ENCODE measurements at regions not wholly inside any gene's neighbourhood (a gene's known extent, or its start where the extent isn't known, plus 50 kb on each side); places are given as distances from the start of the nearest gene placed in this dataset.

GRCh38 chr4:71194454-71194853 is 144.4 kb upstream of the SLC4A4 start:
- H2AFZ ChIP-seq (ENCODE audit: low read depth, low read length) = no peak overlapping the region
- no peaks in the 10 kb centered on the region for H3K9me1 ChIP-seq (replicated peaks; ENCODE audit: control insufficient read depth, extremely low read depth, insufficient read depth, low read length)
- CTCF ChIA-PET = interaction anchor here (1.5 kb wide), 2 partner anchors 10 to 11 kb away, joined by 4 to 5 read pairs; no protein-coding TSS in a partner anchor
- intact Hi-C loops (cut with micrococcal nuclease) (no loop called here), dilution Hi-C loops (cut with MboI; ENCODE audit: extremely low pct_ligation_motif_present, low sequenced_read_pairs) (no loop called here)
- peaks cover 5 to 16% of the 10 kb centered on the region in 2 experiments for H3K27me3 ChIP-seq (ENCODE audit: control insufficient read depth in 2 of 2, insufficient read depth in 2 of 2, low read length in 2 of 2)
- no peak for TF ChIP-seq EZH2 (IDR thresholded peaks at IDR 0.05; ENCODE audit: borderline replicate concordance, low read depth, low read length, severe bottlenecking)
- no peak for TF ChIP-seq MAX (IDR thresholded peaks at IDR 0.05; ENCODE audit: insufficient read depth, insufficient read length)
- no peak for TF ChIP-seq CTCF (IDR thresholded peaks at IDR 0.05; ENCODE audit: extremely low read depth in 1 of 2, insufficient read depth in 1 of 2, low read depth in 1 of 2, low read length in 2 of 2)
- no peak for TF ChIP-seq GATA2 (IDR thresholded peaks at IDR 0.05; ENCODE audit: insufficient read depth, insufficient read length, low read depth, low read length)
- TF ChIP-seq MYC (IDR thresholded peaks at IDR 0.05; ENCODE audit: low read depth, low read length) = no peak
- TF ChIP-seq FOS (IDR thresholded peaks at IDR 0.05; ENCODE audit: borderline replicate concordance, insufficient read depth, low read length) = no peak
- TF ChIP-seq POLR2AphosphoS5 (IDR thresholded peaks at IDR 0.05; ENCODE audit: insufficient read depth, low read depth, low read length) = no peak
- no TSS peak for BruUV-seq (replicated peaks)
- FAIRE-seq (no peak), DNase-seq (ENCODE audit: low read depth, low spot score) (no peak)
- no peak overlapping the region for H3K27ac ChIP-seq (ENCODE audit: insufficient read depth, low read depth, low read length)
- no peaks in the 10 kb centered on the region for H3K36me3 ChIP-seq (ENCODE audit: control insufficient read depth in 2 of 2, extremely low read depth in 1 of 2, insufficient read depth in 2 of 2, low read length in 2 of 2)
- POLR2A ChIA-PET = no interaction called here
- no peaks in the 10 kb centered on the region for H3K79me2 ChIP-seq (ENCODE audit: control insufficient read depth, insufficient read depth, low read length)
- H3K4me1 ChIP-seq (ENCODE audit: control insufficient read depth, extremely low read depth, insufficient read depth, low read length) = no peaks in the 10 kb centered on the region
- H3K9me3 ChIP-seq (replicated peaks; ENCODE audit: control insufficient read depth, insufficient read depth, low read length) = no peaks in the 10 kb centered on the region
- no peaks in the 10 kb centered on the region for H4K20me1 ChIP-seq (replicated peaks; ENCODE audit: control insufficient read depth, extremely low read depth, insufficient read depth, low read length)
- H3K4me3 ChIP-seq (replicated peaks in 1 of 3; ENCODE audit: insufficient read depth in 1 of 3, low read depth in 1 of 3, low read length in 3 of 3) = no peak overlapping the region
- H3K9ac ChIP-seq (replicated peaks; ENCODE audit: extremely low read depth, insufficient read depth, low read length) = no peak overlapping the region
- H3K4me2 ChIP-seq (ENCODE audit: insufficient read depth, low read length) = no peak overlapping the region

All from endothelial cell of umbilical vein (primary cell).